T follicular helper cell (primary cell): ENCODE measurements at regions not wholly inside any gene's neighbourhood (a gene's known extent, or its start where the extent isn't known, plus 50 kb on each side); places are given as distances from the start of the nearest gene placed in this dataset.

Experiments
- DNase-seq: peaks from one replicate; pipeline ENCODE4 v3.0.0-alpha.2; 2020; ENCODE audit warnings: low read depth

DNA sequence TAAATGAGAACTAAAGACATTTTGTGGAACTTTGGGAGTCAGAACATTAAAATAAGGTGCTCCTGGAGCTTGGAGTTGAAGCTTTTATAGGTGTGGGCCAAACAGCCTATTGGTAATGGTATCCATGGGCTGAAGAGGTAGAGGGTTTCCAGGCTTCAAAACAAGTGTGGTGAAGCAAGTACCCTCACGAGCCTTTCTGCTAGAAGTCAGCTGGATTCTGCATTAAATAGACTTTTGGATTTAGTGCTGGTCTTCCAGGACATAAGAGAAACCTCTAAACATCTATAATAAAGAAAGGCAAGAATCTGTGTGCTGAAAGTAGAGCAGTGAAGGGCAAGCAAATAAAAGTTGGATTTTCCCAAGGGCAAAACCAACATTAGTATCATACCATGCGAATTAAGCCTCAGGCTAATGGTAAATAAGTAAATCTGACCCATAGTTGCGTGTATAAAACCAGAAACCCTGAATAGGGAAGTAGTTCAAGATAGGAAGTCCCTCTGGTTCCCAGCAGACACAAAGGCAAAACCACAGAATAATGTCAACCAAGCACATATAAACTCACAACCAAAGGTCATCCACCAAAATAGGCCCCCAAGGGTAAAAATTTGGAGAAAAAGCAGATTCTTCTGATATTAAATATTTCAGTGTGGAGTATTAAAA lies 306.3 kb downstream of the TLE4 start:
- DNase-seq: no peak

DNA sequence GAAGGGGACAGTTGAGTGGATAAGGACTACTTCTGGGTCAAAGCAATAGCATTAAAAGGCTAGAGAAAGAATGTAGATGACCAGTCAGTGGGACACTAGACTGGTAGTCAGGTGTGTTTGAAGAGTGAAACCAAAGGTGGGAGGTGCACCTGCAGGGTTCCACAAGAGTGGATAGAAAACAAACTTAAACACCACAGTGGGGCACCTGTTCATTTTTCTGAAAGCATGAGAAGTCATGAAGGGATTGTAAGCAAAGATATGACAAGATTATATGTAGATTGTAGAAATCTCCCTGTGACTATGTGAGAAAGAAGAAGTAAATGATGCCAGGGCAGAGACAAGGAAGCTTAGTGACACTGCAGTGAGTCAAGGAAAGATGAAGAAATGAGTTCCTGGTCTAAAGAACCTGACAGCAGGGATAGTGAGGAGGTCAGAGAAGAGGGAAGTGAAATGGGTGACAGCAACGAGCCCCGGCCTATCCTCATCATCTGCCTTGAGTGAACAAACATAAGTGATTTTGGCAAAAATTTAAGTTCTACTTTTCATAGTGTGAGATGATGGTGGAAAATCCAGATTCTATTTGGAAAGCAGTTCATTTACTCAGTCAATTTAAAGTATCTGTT lies 296.9 kb downstream of the TLE4 start:
- DNase-seq: no peak

DNA sequence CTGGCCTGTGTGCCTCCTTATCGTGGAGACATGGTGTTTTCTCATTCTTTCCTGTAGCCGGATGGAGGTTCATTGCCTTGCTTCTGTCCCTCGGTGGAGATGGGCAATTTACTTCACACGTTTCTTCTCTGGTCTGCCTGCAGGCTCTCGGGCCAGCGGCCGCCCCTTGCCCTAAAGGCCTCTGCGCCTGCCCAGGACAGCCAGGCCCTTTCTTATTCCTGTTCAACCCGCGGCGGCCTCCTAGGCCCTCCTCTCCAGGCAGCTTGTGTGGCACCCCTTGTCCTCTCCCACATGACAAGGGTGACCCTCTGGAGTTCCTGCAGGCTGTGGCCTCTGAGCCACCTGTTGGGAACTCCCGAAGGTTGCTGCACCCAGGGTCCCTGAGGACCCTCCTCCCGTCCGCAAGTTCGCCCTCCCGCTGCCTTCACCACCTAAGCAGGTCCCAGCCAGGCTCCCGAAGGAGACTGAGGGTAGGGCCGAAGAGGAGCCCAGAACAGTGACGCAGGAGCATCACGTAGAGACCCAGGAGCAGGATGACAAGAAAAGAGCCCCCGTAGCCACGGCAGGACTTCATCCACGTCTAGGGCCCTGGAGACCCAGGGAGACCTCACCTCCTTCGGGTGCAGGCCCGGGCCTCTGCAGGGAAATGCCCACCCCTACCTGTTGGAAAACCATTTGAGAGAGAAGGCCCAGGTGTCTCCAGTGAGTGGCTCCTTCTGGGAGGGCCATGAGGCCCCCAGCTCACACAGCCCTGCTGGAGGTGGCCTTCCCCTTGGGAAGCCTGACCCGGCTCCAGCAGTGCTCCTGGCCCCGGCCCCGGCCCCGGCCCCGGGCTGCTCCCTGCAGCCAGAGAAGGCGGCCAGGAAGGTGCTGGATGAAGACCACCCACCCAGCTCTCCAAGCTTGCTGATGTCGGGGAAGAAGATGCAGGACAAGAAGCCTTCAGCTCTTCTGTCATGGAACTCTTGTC lies 291.4 kb downstream of the TLE4 start:
- no peak for DNase-seq

DNA sequence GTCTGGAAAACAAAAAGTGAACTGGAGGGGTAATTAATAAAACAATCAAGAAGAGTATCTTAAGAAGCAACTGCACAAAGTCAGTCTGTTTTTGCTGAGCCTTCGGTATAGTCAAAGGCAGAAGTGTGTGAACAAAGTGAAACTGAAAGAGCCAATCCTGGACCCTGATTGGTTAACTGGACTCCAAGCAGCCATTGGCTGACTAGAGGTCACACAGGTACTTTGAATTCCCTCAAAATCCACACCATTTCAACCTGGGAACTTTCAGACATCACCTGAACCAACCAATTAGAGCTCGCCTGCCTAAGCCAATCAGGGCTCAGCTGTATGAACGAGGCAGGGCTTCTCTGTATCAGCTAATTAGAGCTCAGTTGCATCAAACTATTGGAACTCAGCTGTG lies 286.7 kb downstream of the TLE4 start:
- DNase-seq: no peak

DNA sequence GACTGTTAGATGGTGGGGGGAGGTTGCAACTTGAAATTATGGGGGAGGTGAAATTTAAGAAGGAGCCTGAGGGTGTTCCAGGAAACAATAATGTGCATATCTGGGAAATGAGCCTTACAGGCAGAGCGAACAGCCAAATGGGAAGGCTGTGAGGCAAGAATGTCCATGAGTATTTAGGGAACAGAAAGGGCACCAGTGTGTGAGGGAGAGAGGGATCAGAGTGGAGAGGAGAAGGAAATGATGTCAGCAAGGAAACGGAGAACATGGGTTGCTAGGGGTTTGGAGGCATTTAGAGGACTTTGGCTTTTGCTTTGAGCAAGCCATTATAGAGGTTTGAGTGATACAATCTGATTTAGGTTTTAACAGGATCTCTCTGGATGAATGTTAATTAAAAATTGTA lies 285.4 kb downstream of the TLE4 start:
- no peak for DNase-seq

DNA sequence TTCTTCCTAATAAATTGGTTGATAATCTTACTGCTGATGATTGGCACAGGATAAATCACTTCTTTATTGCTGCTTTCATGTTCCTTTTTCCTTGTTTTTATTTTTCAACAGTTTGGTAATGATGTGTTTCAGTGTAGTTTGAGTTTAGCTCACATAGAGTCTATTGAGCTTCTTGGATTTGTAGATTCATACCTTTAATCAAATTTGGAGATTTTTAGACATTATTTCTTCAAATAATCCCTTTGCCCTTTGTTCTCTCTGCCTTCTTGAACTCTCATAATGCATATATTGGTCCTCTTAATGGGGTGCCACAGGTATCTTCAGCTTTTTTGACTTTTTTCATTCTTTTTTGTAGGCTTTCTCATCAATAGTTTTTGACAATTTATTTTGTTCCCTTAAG lies 275.3 kb downstream of the TLE4 start:
- DNase-seq: no peak

DNA sequence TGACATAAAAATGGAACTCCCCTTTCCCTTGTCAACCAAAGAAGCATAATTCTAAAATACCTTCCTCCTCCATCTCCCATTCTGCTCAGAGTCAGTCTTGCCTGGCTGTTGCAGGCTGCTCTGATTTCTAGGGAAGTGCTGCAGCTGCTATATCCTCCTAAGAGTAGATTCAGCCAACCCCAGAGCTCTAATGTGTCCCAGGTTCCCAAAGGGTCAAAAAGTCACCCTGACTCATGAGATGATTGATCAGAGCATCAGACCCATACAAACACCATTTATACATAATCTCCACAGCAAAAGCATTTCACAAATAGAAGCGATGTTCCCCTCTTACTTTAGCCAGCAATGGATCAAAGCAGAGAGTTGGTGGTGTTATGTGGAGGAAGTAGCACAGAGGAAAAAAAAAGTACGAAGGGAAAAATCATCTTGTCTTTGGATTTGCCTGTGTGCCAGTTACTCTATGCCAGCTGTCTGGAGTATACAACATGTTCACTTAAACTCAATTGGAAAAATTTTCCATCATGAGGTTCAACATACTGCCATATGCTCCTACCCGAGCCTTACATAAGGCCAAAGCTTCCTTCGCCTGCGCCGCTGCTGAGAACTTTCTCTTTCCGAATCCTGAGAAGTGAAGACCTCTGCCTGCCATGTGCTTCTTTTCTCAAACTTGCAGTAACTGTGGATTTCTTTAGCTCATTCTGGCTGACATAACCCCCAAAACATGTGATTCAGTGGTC lies 258.0 kb downstream of the TLE4 start:
- DNase-seq: no peak

DNA sequence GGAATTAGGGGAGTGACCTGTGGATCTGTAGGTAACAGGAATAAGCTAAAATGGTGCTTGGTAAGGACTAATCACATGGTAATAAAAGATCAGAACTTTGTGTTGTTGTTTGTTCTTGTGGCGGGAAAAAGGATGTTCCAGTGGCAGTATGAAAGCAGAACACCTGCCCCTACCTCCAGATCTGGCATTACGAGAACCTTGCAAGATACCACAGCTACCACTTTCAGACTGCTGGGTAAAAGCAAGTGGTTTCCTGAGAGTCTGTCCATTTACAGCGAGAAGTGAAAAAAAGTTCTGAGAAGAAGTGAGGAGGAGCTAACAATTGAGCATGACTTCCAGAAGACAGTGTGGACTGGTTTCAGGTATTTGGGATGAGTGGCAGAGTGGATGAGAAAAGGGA lies 252.5 kb downstream of the TLE4 start:
- no peak for DNase-seq

DNA sequence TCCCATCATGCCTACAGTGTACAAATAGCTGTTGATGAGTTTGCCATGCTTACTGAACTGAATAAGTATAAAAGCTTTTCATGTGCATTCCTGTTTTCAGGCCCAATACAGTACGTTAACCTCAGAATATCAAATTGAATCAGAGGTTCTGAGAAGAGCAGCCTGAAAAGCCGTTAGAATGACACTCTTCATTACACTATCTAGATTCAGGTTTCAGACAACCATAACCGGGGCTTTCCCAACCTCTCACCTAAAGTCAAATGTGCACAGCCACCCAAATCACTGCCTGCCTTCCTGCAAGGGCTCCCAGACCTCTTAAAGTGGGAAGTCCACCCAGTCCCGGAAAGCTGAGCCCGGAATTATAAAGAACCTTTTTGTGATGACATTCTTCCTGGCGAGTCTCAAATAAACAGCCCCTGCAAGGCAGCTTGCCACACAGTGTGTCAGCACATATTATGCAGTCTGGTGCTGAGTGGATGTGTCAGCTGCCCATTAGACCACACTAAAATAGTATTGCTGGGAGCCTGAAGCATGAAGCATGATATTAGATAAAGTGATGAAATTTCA lies 245.8 kb downstream of the TLE4 start:
- DNase-seq: no peak

DNA sequence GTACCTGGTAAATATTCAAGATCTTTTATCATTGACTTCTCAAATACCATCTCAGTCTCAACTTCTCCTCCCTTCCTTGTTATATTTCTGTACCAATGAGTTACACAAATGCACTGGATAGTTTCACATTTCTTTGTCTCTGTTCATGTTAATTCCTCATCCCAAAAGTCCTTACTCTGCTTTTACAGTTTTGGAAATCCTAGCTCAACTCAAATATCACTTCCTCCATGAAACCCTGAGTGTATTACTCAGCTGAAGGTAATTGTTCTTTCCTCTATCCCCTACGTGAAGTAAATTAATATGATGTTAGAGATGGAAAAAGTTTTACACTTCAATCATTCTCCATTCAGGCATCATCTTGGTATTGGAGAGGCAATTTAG lies 241.5 kb downstream of the TLE4 start:
- DNase-seq: no peak

DNA sequence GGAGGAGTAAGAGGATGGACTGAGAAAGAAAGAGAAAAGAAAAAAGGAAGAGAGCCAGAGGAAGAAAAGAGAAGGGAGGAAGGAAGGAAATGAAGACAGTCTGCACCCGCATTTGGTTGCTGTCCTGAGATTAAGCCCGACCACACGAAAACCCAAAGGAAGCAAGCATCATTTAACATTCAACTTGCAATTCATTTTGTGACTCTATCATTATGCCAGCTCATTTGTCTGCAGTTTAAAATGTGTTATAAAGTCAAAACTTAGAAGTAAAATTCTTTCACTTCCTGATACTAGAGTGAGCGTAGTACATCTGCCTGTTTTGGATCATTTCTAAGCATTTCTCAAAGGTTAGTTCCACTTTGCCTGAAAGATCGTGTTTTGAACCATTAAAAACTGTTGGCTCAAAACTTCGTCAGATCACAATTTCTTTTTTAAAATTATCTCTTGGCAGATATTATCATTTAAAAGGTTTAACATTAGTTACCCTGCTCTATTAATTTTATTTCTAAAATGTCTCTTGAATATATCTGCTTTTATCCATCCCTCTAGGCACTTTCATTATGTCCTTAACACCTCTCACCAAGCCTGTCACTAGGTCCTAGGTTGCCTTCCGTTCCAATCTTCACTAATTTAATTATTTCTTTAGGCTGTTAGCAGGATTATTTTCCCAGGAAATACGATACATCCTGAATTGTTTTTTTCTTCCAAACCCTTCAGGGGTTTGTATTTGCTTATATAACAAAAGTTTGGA lies 240.9 kb downstream of the TLE4 start:
- no peak for DNase-seq

DNA sequence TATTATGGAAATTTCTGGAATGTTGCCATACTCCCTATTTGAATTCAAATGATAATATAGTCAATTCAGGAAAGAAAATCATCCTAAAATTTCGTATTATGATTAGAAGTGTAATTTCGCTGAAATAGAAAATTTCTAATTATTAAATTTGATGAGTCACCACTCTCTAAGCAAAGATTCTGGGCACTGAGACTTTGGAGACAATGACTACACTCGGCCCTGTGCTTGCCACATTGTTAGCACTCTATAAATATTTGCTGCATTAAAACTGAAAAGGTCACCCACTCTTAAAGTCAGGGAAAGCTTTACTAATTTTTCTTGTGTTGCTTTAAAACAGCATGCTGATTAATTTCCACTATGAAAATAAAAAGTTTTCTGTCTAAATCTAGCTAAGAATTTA lies 240.3 kb downstream of the TLE4 start:
- no peak for DNase-seq

DNA sequence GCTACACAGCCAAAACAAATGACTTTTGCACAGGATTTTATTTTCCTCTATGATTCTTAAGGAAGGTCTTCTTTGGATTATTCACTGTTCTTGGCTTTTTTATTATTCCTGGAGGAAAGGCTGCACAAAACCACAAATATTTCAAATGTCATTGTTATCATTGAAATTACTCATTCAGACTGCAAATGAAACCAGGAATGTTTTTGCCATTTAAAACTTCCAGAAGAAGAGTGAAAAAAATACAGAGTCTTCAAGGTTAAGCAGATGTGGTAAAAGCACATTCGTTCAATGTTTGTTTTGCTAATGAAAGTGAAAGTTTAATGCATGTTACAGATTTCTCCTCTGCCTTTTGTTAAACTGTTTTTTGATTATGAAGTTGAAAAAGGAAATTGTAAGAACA lies 238.2 kb downstream of the TLE4 start:
- DNase-seq: no peak

DNA sequence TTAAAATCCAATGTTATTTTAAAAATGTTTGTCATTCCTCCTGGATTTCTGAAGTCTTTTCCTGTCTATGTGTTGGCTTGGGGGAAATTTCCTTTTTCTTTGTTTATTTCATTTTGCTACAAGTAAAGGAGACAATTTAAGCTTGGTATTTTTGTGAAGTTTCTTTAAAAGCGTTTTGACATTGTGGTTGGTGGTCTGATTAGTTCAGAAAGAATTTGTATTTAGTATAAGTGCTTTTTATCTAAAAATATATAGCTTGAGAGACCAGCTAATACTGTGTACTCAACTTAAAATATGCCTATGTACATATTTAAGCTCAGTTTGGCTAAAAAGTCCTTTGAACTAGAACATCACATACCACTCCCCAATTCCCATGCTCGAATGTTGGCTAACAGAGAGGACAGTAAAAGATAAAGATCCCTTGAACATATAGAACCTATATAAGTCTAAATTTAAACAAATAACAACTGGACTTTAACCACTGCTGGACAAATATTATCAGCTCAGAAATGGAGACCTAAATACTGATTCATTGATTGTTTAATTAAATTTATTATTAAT lies 237.6 kb downstream of the TLE4 start:
- no peak for DNase-seq

DNA sequence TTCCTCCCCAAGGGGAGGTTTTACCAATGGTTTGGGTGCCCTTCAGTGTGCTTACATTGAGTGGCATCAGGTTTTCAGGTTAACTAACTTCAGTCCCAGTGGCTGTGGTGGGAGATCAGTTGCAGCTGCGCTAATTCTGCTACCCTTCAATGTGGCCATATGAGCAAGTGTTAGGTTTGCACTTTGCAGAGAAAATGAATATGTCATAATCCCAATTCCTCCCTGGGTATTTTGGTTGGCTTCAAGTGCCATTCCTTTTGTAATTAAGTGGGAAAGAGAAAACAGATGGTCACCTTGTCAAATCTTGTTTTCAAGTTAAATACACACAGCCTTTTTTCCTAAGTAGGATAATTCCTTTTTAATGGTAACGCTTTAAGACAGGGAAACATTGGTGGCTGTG lies 236.2 kb downstream of the TLE4 start:
- no peak for DNase-seq

DNA sequence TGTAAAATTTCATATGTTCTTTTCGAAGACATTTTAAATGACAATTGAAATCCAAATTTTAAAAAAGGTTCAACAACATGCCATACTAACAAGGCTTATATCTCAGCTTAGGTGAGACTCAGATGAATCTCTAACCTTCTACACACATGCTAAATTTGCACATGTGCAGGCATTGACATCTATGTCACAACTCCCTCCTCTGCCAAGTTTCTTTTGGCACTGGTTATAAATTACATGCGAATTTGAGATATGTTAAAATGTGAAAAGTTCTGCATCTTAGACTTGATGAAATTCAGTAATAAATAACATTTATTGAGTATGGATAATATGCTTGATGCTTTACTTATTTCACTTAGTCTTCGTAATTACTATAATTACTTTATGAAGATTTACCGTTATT lies 234.3 kb downstream of the TLE4 start:
- DNase-seq: no peak

DNA sequence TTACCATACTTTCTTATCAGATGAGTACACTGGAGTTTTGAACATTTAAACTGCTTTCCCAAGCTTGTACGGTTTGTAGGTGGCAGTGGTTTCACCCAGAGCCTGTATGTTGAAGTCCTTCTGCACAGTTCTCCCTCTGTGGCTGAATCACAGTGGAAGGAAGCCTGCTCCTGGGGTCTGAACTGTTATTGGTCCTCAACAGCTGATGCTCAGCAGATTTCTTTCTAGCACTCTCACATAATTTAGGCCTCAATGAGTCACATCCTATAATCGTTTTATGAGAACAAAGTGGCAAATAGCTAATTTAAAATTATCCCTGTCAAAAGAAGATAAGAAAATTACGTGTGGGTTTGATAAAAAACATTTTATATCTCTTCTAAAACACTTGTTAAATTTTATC lies 229.7 kb downstream of the TLE4 start:
- no peak for DNase-seq

DNA sequence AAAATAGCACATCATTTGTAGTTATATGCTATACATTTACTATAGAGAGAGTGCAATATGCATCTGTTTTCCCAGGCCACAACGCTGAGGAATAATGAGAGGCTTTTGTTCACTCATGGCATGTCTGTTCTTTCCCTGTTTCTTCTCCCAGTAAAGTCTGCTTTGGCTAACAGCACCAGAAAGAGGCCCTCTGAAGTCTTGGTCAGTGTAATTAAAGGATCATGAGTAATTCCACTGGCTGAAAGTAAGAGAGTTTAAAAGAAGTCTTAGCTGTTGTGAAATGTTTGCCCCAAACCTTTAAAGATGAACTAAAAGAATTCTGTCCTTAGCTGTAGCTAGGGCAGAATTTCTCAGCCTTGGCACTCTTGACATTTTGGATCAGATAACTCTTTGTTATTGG lies 228.8 kb downstream of the TLE4 start:
- no peak for DNase-seq

DNA sequence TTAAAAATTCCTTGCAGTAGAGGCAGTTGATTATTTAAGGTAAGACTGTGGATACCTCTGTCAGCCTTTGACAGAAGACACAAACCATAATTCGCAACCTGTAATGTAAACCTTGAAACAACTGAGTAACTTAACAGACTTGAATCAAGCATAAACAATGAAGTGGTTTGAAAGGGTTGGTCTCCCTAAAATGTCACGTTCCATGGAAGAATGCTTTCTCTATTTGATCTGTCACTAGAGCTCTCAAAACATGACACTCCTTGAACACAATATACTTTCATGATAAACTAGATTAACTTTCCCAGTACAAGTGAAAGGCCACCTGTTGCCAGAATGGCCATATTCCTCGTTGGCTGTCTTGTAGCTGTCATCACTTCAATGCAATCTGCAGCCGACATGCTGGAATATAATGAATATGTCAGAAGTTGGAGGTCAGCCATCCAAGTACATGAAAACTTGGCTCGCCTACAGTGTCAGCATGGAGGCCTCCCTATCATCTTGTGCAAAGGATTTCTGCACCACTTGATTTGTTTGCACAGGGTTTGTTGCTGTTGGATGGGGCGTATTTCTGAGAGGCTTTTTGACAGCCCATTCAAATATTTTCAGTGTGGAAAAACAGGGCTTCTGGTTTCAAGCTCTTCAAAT lies 228.0 kb downstream of the TLE4 start:
- no peak for DNase-seq

DNA sequence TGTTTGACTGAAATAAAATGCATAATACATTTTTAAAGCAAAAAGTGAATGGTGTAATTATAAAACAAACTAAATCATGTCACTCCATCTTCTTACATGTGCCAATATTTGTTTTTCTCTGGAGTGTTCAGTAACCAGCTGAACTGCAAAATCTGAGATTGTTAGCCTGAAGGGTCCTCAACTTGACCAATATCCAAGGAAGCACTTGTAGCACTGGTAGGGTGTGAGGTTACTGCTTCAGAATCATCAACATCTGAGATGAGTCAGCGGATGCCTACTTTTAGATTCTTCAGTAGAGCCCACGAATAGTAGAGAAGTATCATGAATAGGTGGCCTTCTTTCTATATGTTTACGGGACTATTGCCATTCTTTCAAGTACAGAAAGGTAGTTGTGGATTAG lies 226.7 kb downstream of the TLE4 start:
- DNase-seq: no peak
